ENCODE measurements at regions not wholly inside any gene's neighbourhood (a gene's known extent, or its start where the extent isn't known, plus 50 kb on each side); places are given as distances from the start of the nearest gene placed in this dataset.
"Not testable (repeated sequence)": the region's sequence is repeated elsewhere in the genome, so short reads cannot be mapped to it uniquely, and the experiment has no call there.

- TF ChIP-seq CTCF (conservative IDR thresholded peaks at IDR 0.05; ENCODE audit: low read depth, low read length), result no peak
- H3K4me3 ChIP-seq (ENCODE audit: low read depth, low read length), result no peak overlapping the region
- DNase-seq (ENCODE audit: low read depth), result no peak
Observed at GRCh38 chr7:10455936-10456335, 517.7 kb upstream of the PHF14 start.

DNA sequence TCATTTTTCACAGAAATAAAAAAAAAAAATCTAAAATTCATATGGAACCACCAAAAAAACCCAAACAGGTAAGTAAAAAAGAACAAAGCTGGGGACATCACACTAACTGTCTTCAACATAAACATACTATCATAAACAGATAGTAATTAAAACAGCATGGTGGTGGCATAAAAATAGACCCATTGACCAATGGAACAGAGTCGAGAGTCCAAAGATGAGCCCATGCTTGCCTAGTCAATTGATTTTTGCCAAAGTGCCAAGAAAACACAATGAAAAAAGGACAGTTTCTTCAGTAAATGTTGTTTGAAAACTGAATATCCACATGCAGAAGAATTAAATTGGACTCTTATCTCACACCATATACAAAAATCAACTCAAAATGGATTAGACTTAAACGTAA is 513.2 kb upstream of the PHF14 start:
- no peak overlapping the region for H3K4me3 ChIP-seq (ENCODE audit: low read depth, low read length)
- TF ChIP-seq CTCF (conservative IDR thresholded peaks at IDR 0.05; ENCODE audit: low read depth, low read length), result no peak
- DNase-seq (ENCODE audit: low read depth), result no peak

GRCh38 chr7:10463701-10464100 is 510.0 kb upstream of the PHF14 start:
- H3K4me3 ChIP-seq (ENCODE audit: low read depth, low read length), result no peak overlapping the region
- no peak for DNase-seq (ENCODE audit: low read depth)
- TF ChIP-seq CTCF (conservative IDR thresholded peaks at IDR 0.05; ENCODE audit: low read depth, low read length), result no peak

GRCh38 chr7:10465536-10465935 is 508.1 kb upstream of the PHF14 start:
- DNase-seq (ENCODE audit: low read depth); H3K4me3 ChIP-seq (ENCODE audit: low read depth, low read length): not testable (repeated sequence)

DNA sequence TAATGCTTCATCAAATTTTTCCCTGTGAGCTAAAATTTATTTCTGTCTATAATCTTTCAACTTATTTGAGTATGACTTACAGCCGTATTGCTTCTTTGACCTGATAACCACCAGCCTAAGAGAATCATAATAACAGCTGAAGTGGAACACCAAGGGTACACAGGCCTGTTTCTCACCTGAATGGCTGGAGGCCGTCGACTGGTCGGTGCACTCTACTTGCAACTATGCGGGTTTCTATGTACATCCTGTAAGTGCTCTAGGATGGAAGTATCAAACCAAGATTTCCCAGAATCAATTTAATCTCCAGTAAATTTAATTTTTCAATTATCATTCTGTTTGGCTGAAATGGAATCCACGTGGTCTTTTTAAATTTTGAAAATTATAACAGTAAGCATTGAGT is 504.8 kb upstream of the PHF14 start:
- DNase-seq (ENCODE audit: low read depth), result no peak
- no peak for TF ChIP-seq CTCF (conservative IDR thresholded peaks at IDR 0.05; ENCODE audit: low read depth, low read length)
- H3K4me3 ChIP-seq (ENCODE audit: low read depth, low read length), result no peak overlapping the region

DNA sequence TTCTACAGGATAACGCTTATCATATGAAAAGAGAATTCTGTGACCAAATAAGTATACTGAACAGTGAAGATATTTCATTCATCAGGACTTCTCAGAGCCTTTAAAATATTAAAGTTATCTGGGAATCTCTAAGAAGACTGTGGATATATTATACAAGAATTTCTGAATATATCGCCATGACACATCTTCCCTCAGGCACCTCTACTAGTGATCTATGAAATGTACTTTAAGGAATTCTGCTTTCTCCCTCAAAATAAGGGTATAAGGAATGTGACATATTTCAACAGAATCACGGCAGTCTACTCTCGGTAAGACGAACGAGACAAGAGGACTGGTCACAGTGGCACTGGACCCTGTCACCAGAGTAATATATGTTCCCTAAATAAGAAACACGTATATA is 504.2 kb upstream of the PHF14 start:
- DNase-seq (ENCODE audit: low read depth), result no peak
- TF ChIP-seq CTCF (conservative IDR thresholded peaks at IDR 0.05; ENCODE audit: low read depth, low read length), result no peak

GRCh38 chr7:10471280-10472058 is 502.2 kb upstream of the PHF14 start:
- H3K4me3 ChIP-seq (ENCODE audit: low read depth, low read length), result no peak overlapping the region
- no peak for TF ChIP-seq CTCF (conservative IDR thresholded peaks at IDR 0.05; ENCODE audit: low read depth, low read length)
- DNase-seq (ENCODE audit: low read depth), result no peak

More for the DNA sequence above, 504.2 kb upstream of the PHF14 start:
- H3K4me3 ChIP-seq (ENCODE audit: low read depth, low read length), result no peak overlapping the region

All from choroid plexus epithelial cell (primary cell).